ENCODE measurements at regions not wholly inside any gene's neighbourhood (a gene's known extent, or its start where the extent isn't known, plus 50 kb on each side); places are given as distances from the start of the nearest gene placed in this dataset.

DNA sequence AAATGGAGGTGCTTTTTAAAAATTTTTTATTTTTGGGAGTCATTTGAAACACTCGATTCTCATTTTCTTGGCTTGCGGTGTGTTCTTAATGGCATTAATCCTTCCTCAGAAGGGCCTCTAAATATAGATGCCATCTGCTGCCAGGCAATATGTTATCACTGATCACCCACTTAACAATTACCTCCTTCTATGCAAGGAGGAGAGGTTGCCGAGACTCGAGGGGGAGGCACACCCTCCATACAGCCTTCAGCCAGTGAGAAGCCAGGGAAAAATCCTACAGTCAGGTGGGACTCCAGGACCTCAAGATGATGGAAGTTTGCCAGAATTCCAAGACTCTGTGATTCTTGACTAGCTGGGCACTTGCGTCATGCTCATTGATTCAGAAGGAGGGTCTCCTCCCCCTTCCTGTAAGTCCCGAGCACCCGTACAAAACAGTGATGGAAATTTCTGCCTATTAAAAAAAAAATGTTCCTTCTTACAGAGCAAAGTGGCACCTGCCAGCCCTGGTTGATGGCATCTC lies 574.5 kb downstream of the TYW1 start:
- DNase-seq (ENCODE audit: extremely low spot score) = no peak

GRCh38 chr7:67573639-67574038 lies 577.0 kb downstream of the TYW1 start:
- TF ChIP-seq POLR2AphosphoS5 (IDR thresholded peaks at IDR 0.05) = no peak
- no peak for TF ChIP-seq EP300 (IDR thresholded peaks at IDR 0.05)
- no peak for TF ChIP-seq POLR2A (IDR thresholded peaks at IDR 0.05; ENCODE audit: low read depth)
- TF ChIP-seq CTCF (IDR thresholded peaks at IDR 0.05) = no peak
- 81% methylated on average over 4 of the region's 4 CpGs for WGBS
- no peaks in the 10 kb centered on the region for H3K27me3 ChIP-seq
- no peak for DNase-seq (ENCODE audit: extremely low spot score)
- H3K4me3 ChIP-seq = no peak overlapping the region
- H3K4me1 ChIP-seq = no peaks in the 10 kb centered on the region
- H3K9me3 ChIP-seq = no peaks in the 10 kb centered on the region
- no peaks in the 10 kb centered on the region for H3K36me3 ChIP-seq
- intact Hi-C loops (cut with DNase I) = no loop called here
- no peak overlapping the region for H3K27ac ChIP-seq (replicated peaks in 1 of 4)

More for the DNA sequence above, 574.5 kb downstream of the TYW1 start:
- 71% methylated on average over 6 of the region's 7 CpGs for WGBS
- no peak for TF ChIP-seq POLR2A (IDR thresholded peaks at IDR 0.05; ENCODE audit: low read depth)
- no peak for TF ChIP-seq EP300 (IDR thresholded peaks at IDR 0.05)
- TF ChIP-seq CTCF (IDR thresholded peaks at IDR 0.05) = no peak
- TF ChIP-seq POLR2AphosphoS5 (IDR thresholded peaks at IDR 0.05) = no peak
- no peak overlapping the region for H3K27ac ChIP-seq (replicated peaks in 1 of 4)
- no peaks in the 10 kb centered on the region for H3K36me3 ChIP-seq
- no peaks in the 10 kb centered on the region for H3K9me3 ChIP-seq
- H3K4me3 ChIP-seq = no peak overlapping the region
- H3K27me3 ChIP-seq = no peaks in the 10 kb centered on the region
- intact Hi-C loops (cut with DNase I) = no loop called here
- H3K4me1 ChIP-seq = peaks cover 0 to 8% (median 4%) of the 10 kb centered on the region in 4 donors

DNA sequence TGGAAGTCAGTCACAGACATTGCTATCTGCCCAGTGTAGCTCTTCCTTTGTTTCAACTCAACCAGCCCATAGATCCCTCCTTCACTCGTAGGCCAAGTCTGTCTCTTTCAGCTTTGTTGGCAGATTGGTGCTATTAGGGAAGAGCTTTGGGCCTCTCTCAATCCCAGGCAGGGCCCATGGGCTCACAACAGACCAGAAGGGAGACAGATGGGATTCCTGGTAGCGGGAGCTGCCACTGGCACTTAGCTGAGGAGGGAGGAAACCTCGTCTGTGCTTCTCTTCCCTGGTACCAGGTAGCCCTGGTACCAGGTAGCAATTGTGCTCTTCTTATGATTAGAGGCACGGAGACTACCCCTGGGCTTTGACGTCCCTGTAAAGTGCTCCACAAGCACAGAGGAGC lies 592.0 kb downstream of the TYW1 start:
- intact Hi-C loops (cut with DNase I) = no loop called here
- H3K4me1 ChIP-seq = no peaks in the 10 kb centered on the region
- no peak overlapping the region for H3K27ac ChIP-seq (replicated peaks in 1 of 4)
- no peak overlapping the region for H3K4me3 ChIP-seq
- no peak for TF ChIP-seq POLR2AphosphoS5 (IDR thresholded peaks at IDR 0.05)
- no peak for TF ChIP-seq POLR2A (IDR thresholded peaks at IDR 0.05; ENCODE audit: low read depth)
- no peak for TF ChIP-seq CTCF (IDR thresholded peaks at IDR 0.05)
- no peak for TF ChIP-seq EP300 (IDR thresholded peaks at IDR 0.05)
- DNase-seq (ENCODE audit: extremely low spot score) = no peak
- no peaks in the 10 kb centered on the region for H3K27me3 ChIP-seq
- no peaks in the 10 kb centered on the region for H3K36me3 ChIP-seq
- WGBS = 76% methylated on average over 5 of the region's 5 CpGs
- H3K9me3 ChIP-seq = peaks cover 0 to 28% (median 18%) of the 10 kb centered on the region in 4 donors

- no peak overlapping the region for H3K27ac ChIP-seq (replicated peaks in 1 of 4)
- no peak for DNase-seq (ENCODE audit: extremely low spot score)
- no peaks in the 10 kb centered on the region for H3K4me1 ChIP-seq
Observed at GRCh38 chr7:67589183-67589582, 592.5 kb downstream of the TYW1 start.

More at GRCh38 chr7:67589183-67589582, 592.5 kb downstream of the TYW1 start:
- TF ChIP-seq CTCF (IDR thresholded peaks at IDR 0.05) (no peak), POLR2AphosphoS5 (IDR thresholded peaks at IDR 0.05) (no peak), POLR2A (IDR thresholded peaks at IDR 0.05; ENCODE audit: low read depth) (no peak), EP300 (IDR thresholded peaks at IDR 0.05) (no peak)
- Histone ChIP-seq H3K36me3 (no peaks in the 10 kb centered on the region), H3K27me3 (no peaks in the 10 kb centered on the region), H3K4me3 (no peak overlapping the region), H3K9me3 (peaks cover 0 to 28% (median 17%) of the 10 kb centered on the region in 4 donors)
- intact Hi-C loops (cut with DNase I) = no loop called here
- 84% methylated on average over 10 of the region's 10 CpGs for WGBS

All from esophagus muscularis mucosa (tissue), 4 donors.